ENCODE measurements at regions not wholly inside any gene's neighbourhood (a gene's known extent, or its start where the extent isn't known, plus 50 kb on each side); places are given as distances from the start of the nearest gene placed in this dataset.

- Histone ChIP-seq H3K4me3 (no peak overlapping the region), H3K27me3 (no peaks in the 10 kb centered on the region), H3K9me3 (no peaks in the 10 kb centered on the region), H3K36me3 (no peaks in the 10 kb centered on the region), H3K4me1 (no peaks in the 10 kb centered on the region), H3K27ac (no peak overlapping the region)
- no peak for DNase-seq (ENCODE audit: low spot score in 2 of 2)
- no peak for TF ChIP-seq POLR2A (IDR thresholded peaks at IDR 0.05)
- no peak for TF ChIP-seq CTCF (IDR thresholded peaks at IDR 0.05)
- TF ChIP-seq EP300 (IDR thresholded peaks at IDR 0.05): no peak
These were observed 675.1 kb downstream of the HTR1B start for GRCh38 chr6:76788155-76788554.

- Histone ChIP-seq H3K9me3 (no peaks in the 10 kb centered on the region), H3K27ac (no peak overlapping the region), H3K4me1 (no peaks in the 10 kb centered on the region), H3K36me3 (no peaks in the 10 kb centered on the region), H3K4me3 (no peak overlapping the region), H3K27me3 (no peaks in the 10 kb centered on the region)
- TF ChIP-seq CTCF (IDR thresholded peaks at IDR 0.05): no peak
- no peak for TF ChIP-seq POLR2A (IDR thresholded peaks at IDR 0.05)
- no peak for TF ChIP-seq EP300 (IDR thresholded peaks at IDR 0.05)
- no peak for DNase-seq (ENCODE audit: low spot score in 2 of 2)
These were observed 684.2 kb downstream of the HTR1B start for GRCh38 chr6:76779068-76779467.

GRCh38 chr6:76776876-76777275 is 686.4 kb downstream of the HTR1B start:
- Histone ChIP-seq H3K27me3 (no peaks in the 10 kb centered on the region), H3K36me3 (no peaks in the 10 kb centered on the region), H3K4me1 (no peaks in the 10 kb centered on the region), H3K4me3 (no peak overlapping the region), H3K27ac (no peak overlapping the region), H3K9me3 (no peaks in the 10 kb centered on the region)
- no peak for TF ChIP-seq EP300 (IDR thresholded peaks at IDR 0.05)
- no peak for TF ChIP-seq POLR2A (IDR thresholded peaks at IDR 0.05)
- TF ChIP-seq CTCF (IDR thresholded peaks at IDR 0.05): no peak
- no peak for DNase-seq (ENCODE audit: low spot score in 2 of 2)
- whole genome bisulfite sequencing, 2 donors: 57 to 71% methylated on average over 1 of the region's 1 CpG

- H3K27me3 ChIP-seq: no peaks in the 10 kb centered on the region
- TF ChIP-seq POLR2A (IDR thresholded peaks at IDR 0.05) (no peak), CTCF (IDR thresholded peaks at IDR 0.05) (no peak), EP300 (IDR thresholded peaks at IDR 0.05) (no peak)
- H3K4me3 ChIP-seq: no peak overlapping the region
- 51 to 71% methylated on average over 6 of the region's 6 CpGs for WGBS, 2 donors
- no peak for DNase-seq (ENCODE audit: low spot score in 2 of 2)
- no peak overlapping the region for H3K27ac ChIP-seq
- no peaks in the 10 kb centered on the region for H3K36me3 ChIP-seq
- no peaks in the 10 kb centered on the region for H3K4me1 ChIP-seq
- H3K9me3 ChIP-seq: no peaks in the 10 kb centered on the region
These were observed 688.4 kb downstream of the HTR1B start for GRCh38 chr6:76774781-76775384.

GRCh38 chr6:76772951-76773350 is 690.3 kb downstream of the HTR1B start:
- no peak for TF ChIP-seq CTCF (IDR thresholded peaks at IDR 0.05)
- TF ChIP-seq EP300 (IDR thresholded peaks at IDR 0.05): no peak
- TF ChIP-seq POLR2A (IDR thresholded peaks at IDR 0.05): no peak
- Histone ChIP-seq H3K9me3 (no peaks in the 10 kb centered on the region), H3K4me1 (no peaks in the 10 kb centered on the region), H3K27ac (no peak overlapping the region), H3K27me3 (no peaks in the 10 kb centered on the region), H3K4me3 (no peak overlapping the region), H3K36me3 (no peaks in the 10 kb centered on the region)
- no peak for DNase-seq (ENCODE audit: low spot score in 2 of 2)
- 0 to 31% methylated on average over 2 of the region's 2 CpGs for WGBS, 2 donors
